ENCODE measurements at regions not wholly inside any gene's neighbourhood (a gene's known extent, or its start where the extent isn't known, plus 50 kb on each side); places are given as distances from the start of the nearest gene placed in this dataset.
"Not testable (repeated sequence)": the region's sequence is repeated elsewhere in the genome, so short reads cannot be mapped to it uniquely, and the experiment has no call there.

DNA sequence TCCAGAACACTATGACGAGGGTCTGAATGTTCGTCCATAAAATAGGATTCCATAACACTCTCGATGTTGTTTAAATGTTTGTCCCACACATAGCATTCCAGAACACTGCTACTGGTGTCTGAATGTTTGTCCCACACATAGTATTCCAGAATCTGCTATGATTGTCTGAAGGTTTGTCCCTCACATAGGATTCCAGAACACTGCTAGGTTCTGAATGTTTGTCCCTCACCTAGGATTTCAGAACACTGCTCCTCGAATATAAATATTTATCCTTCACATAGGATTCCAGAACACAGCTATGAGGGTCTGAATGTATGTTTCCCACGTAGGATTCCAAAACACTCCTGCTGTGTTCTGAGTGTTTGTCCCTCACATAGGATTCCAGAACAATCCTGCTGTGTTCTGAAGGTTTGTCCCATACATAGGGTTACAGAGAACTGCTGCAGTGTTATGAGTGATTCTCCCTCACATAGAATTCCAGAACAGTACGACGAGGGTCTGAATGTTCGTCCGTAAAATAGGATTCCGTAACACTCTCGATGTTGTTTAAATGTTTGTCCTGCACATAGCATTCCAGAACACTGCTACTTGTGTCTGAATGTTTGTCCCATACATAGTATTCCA, 215.3 kb downstream of the FOXD4L6 start:
- Histone ChIP-seq H3K27ac (ENCODE audit: low read depth, low read length) (no peak overlapping the region), H3K4me3 (ENCODE audit: low read length) (no peak overlapping the region), H3K9me3 (ENCODE audit: control insufficient read depth in 2 of 3, low read length in 3 of 3) (peaks cover 5 to 80% (median 25%) of the 10 kb centered on the region in 3 experiments), H3K36me3 (ENCODE audit: control insufficient read depth in 2 of 3, insufficient read depth in 3 of 3, low read length in 3 of 3) (no peaks in the 10 kb centered on the region), H3K4me1 (ENCODE audit: control insufficient read depth in 2 of 2, insufficient read depth in 2 of 2, low read length in 2 of 2) (no peaks in the 10 kb centered on the region), H3K27me3 (ENCODE audit: control insufficient read depth in 2 of 2, insufficient read depth in 2 of 2, low read length in 2 of 2) (no peaks in the 10 kb centered on the region)
- ATAC-seq (no peak), DNase-seq (no peak)
- peaks cover 0 to 14% (median 11%) of the 10 kb centered on the region in 5 donors for H3K27me3 Mint-ChIP-seq
- peaks cover 4 to 63% (median 35%) of the 10 kb centered on the region in 5 donors for H3K36me3 Mint-ChIP-seq
- H3K27ac Mint-ChIP-seq, result no peak overlapping the region
- H3K4me1 Mint-ChIP-seq, result no peaks in the 10 kb centered on the region
- H3K9me3 Mint-ChIP-seq, result peaks cover 5 to 98% (median 90%) of the 10 kb centered on the region in 11 donors
- ChIA-PET CTCF (no interaction called here), POLR2A (no interaction called here)
- no peak overlapping the region for H3K4me3 Mint-ChIP-seq
- intact Hi-C loops (cut with micrococcal nuclease), result no loop called here

DNA sequence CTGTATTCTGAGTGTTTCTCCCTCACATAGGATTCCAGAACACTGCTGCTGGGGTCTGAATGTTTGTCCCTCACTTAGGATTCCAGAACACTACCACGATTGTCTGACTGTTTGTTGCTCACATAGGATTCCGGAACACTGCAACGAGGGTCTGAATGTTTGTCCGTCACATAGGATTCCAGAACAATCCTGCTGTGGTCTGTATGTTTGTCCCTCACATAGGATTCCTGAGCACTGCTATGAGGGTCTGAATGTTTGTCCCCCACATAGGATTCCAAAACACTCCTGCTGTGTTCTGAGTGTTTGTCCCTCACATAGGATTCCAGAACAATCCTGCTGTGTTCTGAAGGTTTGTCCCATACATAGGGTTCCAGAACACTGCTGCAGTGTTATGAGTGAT, 215.8 kb downstream of the FOXD4L6 start:
- peaks cover under 1 to 98% (median 90%) of the 10 kb centered on the region in 11 donors for H3K9me3 Mint-ChIP-seq
- H3K27me3 ChIP-seq (ENCODE audit: control insufficient read depth in 2 of 2, insufficient read depth in 2 of 2, low read length in 2 of 2); H3K4me1 ChIP-seq (ENCODE audit: control insufficient read depth in 2 of 2, insufficient read depth in 2 of 2, low read length in 2 of 2); CTCF ChIA-PET; intact Hi-C loops (cut with micrococcal nuclease); ATAC-seq; H3K27ac ChIP-seq (ENCODE audit: low read depth, low read length); H3K4me3 Mint-ChIP-seq; H3K36me3 ChIP-seq (ENCODE audit: control insufficient read depth in 2 of 3, insufficient read depth in 3 of 3, low read length in 3 of 3); H3K4me1 Mint-ChIP-seq; DNase-seq; H3K4me3 ChIP-seq (ENCODE audit: low read length); POLR2A ChIA-PET; H3K27ac Mint-ChIP-seq: not testable (repeated sequence)
- peaks cover 0 to 18% (median 12%) of the 10 kb centered on the region in 5 donors for H3K27me3 Mint-ChIP-seq
- peaks cover 4 to 62% (median 34%) of the 10 kb centered on the region in 5 donors for H3K36me3 Mint-ChIP-seq
- peaks cover 5 to 85% (median 30%) of the 10 kb centered on the region in 3 experiments for H3K9me3 ChIP-seq (ENCODE audit: control insufficient read depth in 2 of 3, low read length in 3 of 3)

DNA sequence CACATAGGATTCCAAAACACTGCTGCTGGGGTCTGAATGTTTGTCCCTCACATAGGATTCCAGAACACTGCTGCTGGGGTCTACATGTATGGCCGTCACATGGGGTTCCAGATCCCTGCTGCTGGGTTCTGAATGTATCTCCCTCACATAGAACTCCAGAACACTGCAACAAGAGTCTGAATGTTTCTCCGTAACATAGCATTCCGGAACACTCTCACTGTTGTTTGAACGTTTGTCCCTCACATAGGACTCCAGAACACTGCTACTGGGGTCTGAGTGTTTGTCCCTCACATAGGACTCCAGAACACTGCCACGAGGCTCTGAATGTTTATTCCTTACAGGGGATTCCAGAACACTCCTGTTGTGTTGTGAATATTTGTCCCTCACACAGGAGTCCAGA, 216.8 kb downstream of the FOXD4L6 start:
- H3K4me1 ChIP-seq (ENCODE audit: control insufficient read depth in 2 of 2, insufficient read depth in 2 of 2, low read length in 2 of 2), result no peaks in the 10 kb centered on the region
- ChIA-PET CTCF (no interaction called here), POLR2A (no interaction called here)
- H3K4me3 ChIP-seq (ENCODE audit: low read length), result no peak overlapping the region
- no peak for DNase-seq
- H3K27ac ChIP-seq (ENCODE audit: low read depth, low read length), result no peak overlapping the region
- H3K27me3 ChIP-seq (ENCODE audit: control insufficient read depth in 2 of 2, insufficient read depth in 2 of 2, low read length in 2 of 2), result no peaks in the 10 kb centered on the region
- intact Hi-C loops (cut with micrococcal nuclease), result no loop called here
- H3K4me1 Mint-ChIP-seq, result no peaks in the 10 kb centered on the region
- peaks cover 4 to 58% (median 30%) of the 10 kb centered on the region in 5 donors for H3K36me3 Mint-ChIP-seq
- H3K36me3 ChIP-seq (ENCODE audit: control insufficient read depth in 2 of 3, insufficient read depth in 3 of 3, low read length in 3 of 3), result no peaks in the 10 kb centered on the region
- H3K9me3 ChIP-seq (ENCODE audit: control insufficient read depth in 2 of 3, low read length in 3 of 3), result peaks cover 5 to 96% (median 30%) of the 10 kb centered on the region in 3 experiments
- peaks cover 0 to 100% (median 92%) of the 10 kb centered on the region in 11 donors for H3K9me3 Mint-ChIP-seq
- H3K27me3 Mint-ChIP-seq, result peaks cover 0 to 21% (median 16%) of the 10 kb centered on the region in 5 donors
- ATAC-seq, result no peak
- H3K27ac Mint-ChIP-seq, result no peak overlapping the region
- no peak overlapping the region for H3K4me3 Mint-ChIP-seq

DNA sequence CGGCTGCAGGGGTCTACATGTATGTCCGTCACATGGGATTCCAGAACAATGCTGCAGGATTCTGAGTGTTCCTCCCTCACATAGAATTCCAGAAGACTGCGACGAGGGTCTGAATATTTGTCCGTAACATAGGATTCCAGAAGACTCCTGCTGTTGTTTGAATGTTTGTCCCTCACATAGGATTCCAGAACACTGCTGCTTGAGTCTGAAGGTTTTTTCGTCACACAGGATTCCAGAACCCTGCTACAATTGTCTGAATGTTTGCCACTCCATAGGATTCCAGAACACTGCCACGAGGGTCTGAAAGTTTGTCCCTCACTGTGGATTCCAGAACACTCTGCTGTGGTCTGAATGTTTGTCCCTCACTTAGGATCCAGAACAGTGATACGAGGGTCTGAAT, 217.5 kb downstream of the FOXD4L6 start:
- H3K27ac ChIP-seq (ENCODE audit: low read depth, low read length); H3K4me3 ChIP-seq (ENCODE audit: low read length); H3K4me3 Mint-ChIP-seq; CTCF ChIA-PET; ATAC-seq; intact Hi-C loops (cut with micrococcal nuclease); H3K4me1 ChIP-seq (ENCODE audit: control insufficient read depth in 2 of 2, insufficient read depth in 2 of 2, low read length in 2 of 2); H3K36me3 ChIP-seq (ENCODE audit: control insufficient read depth in 2 of 3, insufficient read depth in 3 of 3, low read length in 3 of 3); POLR2A ChIA-PET; H3K4me1 Mint-ChIP-seq; H3K27me3 ChIP-seq (ENCODE audit: control insufficient read depth in 2 of 2, insufficient read depth in 2 of 2, low read length in 2 of 2); DNase-seq: not testable (repeated sequence)
- H3K9me3 ChIP-seq (ENCODE audit: control insufficient read depth in 2 of 3, low read length in 3 of 3), result peaks cover 5 to 100% (median 30%) of the 10 kb centered on the region in 3 experiments
- peak overlapping the region in 1 of 9 donors; percentile 7 for H3K27ac Mint-ChIP-seq
- peaks cover 0 to 23% (median 16%) of the 10 kb centered on the region in 5 donors for H3K27me3 Mint-ChIP-seq
- H3K9me3 Mint-ChIP-seq, result peaks cover 0 to 100% (median 92%) of the 10 kb centered on the region in 11 donors
- peaks cover 4 to 55% (median 29%) of the 10 kb centered on the region in 5 donors for H3K36me3 Mint-ChIP-seq

DNA sequence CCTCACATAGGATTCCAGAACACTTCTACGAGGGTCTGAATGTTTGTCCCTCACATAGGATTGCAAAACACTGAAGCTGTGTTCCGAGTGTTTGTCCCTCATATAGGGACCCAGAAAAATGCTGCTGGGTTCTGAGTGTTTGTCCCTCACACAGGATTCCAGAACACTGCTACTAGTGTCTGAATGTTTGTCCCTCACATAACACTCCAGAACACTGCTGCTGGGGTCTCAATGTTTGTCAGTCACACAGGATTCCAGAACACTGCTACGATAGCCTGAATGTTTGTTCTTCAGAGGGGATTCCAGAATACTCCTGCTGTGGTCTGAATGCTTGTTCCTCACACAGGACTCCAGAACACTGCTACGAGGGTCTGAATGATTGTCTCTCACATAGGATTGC, 218.7 kb downstream of the FOXD4L6 start:
- Histone ChIP-seq H3K9me3 (ENCODE audit: control insufficient read depth in 2 of 3, low read length in 3 of 3) (peaks cover 5 to 100% (median 30%) of the 10 kb centered on the region in 3 experiments), H3K4me3 (ENCODE audit: low read length) (no peak overlapping the region), H3K27me3 (ENCODE audit: control insufficient read depth in 2 of 2, insufficient read depth in 2 of 2, low read length in 2 of 2) (no peaks in the 10 kb centered on the region), H3K36me3 (ENCODE audit: control insufficient read depth in 2 of 3, insufficient read depth in 3 of 3, low read length in 3 of 3) (no peaks in the 10 kb centered on the region), H3K4me1 (ENCODE audit: control insufficient read depth in 2 of 2, insufficient read depth in 2 of 2, low read length in 2 of 2) (no peaks in the 10 kb centered on the region), H3K27ac (ENCODE audit: low read depth, low read length) (no peak overlapping the region)
- no peaks in the 10 kb centered on the region for H3K4me1 Mint-ChIP-seq
- peaks cover 0 to 18% (median 13%) of the 10 kb centered on the region in 5 donors for H3K27me3 Mint-ChIP-seq
- ChIA-PET POLR2A (no interaction called here), CTCF (no interaction called here)
- DNase-seq, result no peak
- no peak for ATAC-seq
- peaks cover 0 to 100% (median 90%) of the 10 kb centered on the region in 11 donors for H3K9me3 Mint-ChIP-seq
- intact Hi-C loops (cut with micrococcal nuclease), result no loop called here
- H3K36me3 Mint-ChIP-seq, result peaks cover 0 to 51% (median 29%) of the 10 kb centered on the region in 5 donors
- H3K27ac Mint-ChIP-seq, result no peak overlapping the region
- H3K4me3 Mint-ChIP-seq, result no peak overlapping the region

DNA sequence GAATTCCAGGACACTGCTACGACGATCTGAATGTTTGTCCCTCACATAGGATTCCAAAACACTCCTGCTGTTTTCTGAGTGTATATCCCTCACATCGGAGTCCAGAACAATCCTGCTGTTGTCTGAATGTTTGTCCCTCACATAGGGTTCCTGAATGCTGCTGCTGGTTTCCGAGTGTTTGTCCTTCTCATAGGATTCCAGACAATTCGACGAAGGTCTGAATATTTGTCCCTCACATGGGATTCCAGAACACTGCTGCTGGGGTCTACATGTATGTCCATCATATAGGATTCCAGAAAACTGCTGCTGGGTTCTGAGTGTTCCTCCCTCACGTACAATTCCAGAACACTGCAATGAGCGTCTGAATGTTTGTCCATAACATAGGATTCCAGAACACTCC, 219.4 kb downstream of the FOXD4L6 start:
- POLR2A ChIA-PET; H3K27ac Mint-ChIP-seq; H3K27ac ChIP-seq (ENCODE audit: low read depth, low read length); intact Hi-C loops (cut with micrococcal nuclease); H3K27me3 ChIP-seq (ENCODE audit: control insufficient read depth in 2 of 2, insufficient read depth in 2 of 2, low read length in 2 of 2); ATAC-seq; CTCF ChIA-PET; H3K4me3 Mint-ChIP-seq; H3K4me3 ChIP-seq (ENCODE audit: low read length); H3K4me1 ChIP-seq (ENCODE audit: control insufficient read depth in 2 of 2, insufficient read depth in 2 of 2, low read length in 2 of 2); DNase-seq; H3K4me1 Mint-ChIP-seq; H3K36me3 ChIP-seq (ENCODE audit: control insufficient read depth in 2 of 3, insufficient read depth in 3 of 3, low read length in 3 of 3): not testable (repeated sequence)
- H3K36me3 Mint-ChIP-seq, result peaks cover 0 to 51% (median 25%) of the 10 kb centered on the region in 5 donors
- peaks cover 0 to 100% (median 90%) of the 10 kb centered on the region in 11 donors for H3K9me3 Mint-ChIP-seq
- peaks cover 5 to 93% (median 23%) of the 10 kb centered on the region in 3 experiments for H3K9me3 ChIP-seq (ENCODE audit: control insufficient read depth in 2 of 3, low read length in 3 of 3)
- peaks cover 0 to 15% (median 11%) of the 10 kb centered on the region in 5 donors for H3K27me3 Mint-ChIP-seq

Measured in naive thymus-derived CD4-positive, alpha-beta T cell (primary cell).